8988T (cell line): ENCODE measurements at regions not wholly inside any gene's neighbourhood (a gene's known extent, or its start where the extent isn't known, plus 50 kb on each side); places are given as distances from the start of the nearest gene placed in this dataset.

Source experiments
- DNase-seq: peaks from one replicate; pipeline ENCODE4 v3.0.0; 2011

DNA sequence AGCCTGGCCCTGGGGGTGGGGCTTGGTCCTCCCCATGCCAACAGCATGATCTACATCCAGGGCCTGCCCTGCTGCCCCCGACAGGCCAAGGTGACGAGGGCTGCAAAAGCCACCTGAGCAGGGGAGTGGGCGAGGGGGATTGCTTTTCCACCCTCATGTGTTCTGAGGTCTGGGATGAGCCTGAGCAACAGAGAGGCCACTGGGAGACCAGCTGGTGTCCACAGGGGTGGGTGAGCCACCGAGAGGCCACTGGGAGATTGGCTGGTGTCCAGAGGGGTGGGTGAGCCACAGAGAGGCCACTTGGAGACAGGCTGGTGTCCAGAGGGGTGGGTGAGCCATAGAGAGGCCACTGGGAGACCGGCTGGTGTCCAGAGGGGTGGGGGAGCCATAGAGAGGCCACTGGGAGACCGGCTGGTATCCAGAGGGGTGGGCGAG lies 147.4 kb upstream of the GPC1 start:
- no peak for DNase-seq

DNA sequence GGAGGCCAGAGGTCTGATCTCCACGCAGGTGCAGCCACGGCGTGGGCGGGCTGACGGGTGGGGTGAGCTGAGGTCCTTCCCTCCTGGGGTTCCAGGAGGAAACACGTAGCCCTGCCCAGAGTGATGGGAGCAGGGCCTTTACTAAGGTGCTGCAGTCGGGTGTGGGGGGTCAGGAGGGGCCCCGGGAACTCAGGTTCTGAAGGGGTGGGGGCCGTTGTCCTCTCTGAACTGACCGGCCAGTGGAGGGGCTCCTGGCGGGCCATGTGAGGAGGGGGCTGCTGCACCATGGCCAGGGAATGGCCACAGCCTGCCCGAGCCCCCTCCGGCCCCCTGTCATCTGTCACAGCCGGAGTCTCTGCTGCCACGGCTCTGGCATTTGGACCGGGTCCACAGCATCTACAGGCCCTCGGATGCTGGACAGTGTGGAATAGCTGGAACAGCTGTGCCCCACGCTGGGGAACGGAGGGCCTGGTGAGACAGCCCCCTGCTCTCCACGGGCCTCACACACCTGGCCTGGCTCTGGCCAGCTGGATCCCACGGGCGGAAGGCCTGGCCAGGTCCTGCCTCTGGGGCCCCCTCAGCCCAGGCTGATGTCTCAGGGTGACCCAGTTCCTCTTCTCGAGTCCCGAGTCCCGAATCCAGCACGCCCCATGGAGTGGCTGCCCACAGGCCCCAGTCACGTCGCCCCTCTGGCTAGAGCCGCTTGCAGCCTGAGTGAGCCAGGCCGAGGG lies 145.6 kb upstream of the GPC1 start:
- no peak for DNase-seq

DNA sequence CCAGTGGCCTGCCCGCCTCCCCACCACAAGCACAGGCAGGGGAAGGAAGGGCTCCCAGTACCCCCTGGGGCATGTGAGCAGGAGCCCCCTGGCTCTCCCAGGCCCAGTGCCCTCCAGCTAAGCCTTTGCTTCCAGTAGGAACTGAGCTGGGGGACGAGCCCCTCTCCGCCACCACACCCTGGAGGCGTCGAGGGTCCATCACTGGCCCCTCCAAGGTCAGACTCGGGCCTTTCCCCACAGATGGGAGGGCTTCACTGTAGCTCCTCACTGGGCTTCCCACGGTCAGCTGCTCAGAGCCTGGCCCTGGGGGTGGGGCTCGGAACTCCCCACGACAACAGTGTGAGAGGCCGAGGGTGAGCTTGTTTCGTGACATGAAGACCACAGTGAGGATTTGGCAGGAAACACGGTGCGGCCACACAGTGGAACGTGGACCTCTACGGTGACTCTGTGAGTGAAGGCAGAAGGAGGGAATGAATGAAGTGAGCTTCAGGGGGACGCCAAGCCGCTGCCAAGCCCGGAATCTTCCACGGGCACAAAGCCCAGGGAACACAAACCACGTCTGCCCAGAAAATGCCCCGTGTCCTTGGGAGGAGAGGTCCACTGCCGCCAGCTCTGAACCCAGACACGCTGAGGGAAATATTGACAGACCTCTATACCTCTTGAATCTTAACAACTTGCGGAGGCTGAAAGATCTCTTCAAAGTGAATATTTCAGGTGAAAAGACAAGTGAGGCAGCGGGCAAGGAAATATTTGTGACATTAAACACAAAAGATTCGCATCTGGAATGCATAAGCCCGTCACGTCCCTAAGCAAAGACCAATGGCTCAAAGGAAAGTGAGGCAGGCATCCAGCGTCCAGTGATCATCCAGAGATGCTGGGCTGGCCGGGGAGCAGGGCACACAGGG lies 144.8 kb upstream of the GPC1 start:
- no peak for DNase-seq

GRCh38 chr2:240291337-240292034 lies 144.0 kb upstream of the GPC1 start:
- no peak for DNase-seq

DNA sequence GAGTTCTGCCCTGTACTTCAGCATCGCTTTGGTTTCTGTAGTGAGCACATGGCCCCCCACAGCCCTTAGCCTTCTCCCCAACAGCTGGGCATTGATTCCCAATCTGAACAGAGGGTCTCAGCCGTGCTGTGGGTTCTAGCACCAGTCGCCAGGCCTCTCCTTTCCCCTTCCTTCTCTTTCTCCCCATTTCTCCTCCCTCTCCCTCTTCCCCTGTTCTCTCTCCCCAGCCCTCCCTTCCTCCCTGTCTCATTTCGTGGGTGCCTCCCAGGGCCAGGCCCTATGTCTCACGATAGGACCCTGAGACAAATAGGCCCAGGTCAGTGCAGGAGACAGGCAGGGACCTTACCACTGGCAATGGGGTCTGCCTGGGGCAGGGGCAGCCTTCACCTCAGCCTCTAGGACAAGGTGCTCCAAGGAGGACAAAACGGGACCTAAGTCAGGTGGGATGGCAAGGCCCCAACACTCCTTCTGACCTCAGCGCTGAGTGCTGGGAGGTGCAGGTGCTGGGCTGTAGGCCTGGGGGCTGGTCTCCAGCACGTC lies 143.4 kb upstream of the GPC1 start:
- DNase-seq = no peak

- no peak for DNase-seq
Observed at GRCh38 chr2:240292619-240293525, 142.6 kb upstream of the GPC1 start.

GRCh38 chr2:240293557-240294461 lies 141.7 kb upstream of the GPC1 start:
- DNase-seq = no peak

DNA sequence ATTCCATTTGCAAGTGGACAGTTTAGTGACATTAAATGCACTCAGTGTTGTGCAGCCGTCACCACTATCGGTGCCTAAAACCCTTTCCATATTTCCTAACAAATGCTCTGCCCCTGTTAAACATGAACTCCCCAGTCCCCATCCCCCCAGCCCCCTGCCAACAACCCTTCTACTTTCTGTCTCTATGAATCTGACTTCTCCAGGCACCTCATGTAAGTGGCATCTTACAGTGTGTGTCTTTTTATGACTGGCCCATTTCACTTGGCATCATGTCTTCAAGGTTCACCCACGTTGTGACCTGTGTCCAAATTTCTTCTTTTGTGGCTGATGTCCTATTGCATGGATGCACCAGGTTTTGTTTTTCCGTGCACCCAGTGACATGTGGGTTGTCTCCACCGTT lies 140.9 kb upstream of the GPC1 start:
- DNase-seq = no peak

- no peak for DNase-seq
Observed at GRCh38 chr2:240295256-240296103, 140.0 kb upstream of the GPC1 start.

DNA sequence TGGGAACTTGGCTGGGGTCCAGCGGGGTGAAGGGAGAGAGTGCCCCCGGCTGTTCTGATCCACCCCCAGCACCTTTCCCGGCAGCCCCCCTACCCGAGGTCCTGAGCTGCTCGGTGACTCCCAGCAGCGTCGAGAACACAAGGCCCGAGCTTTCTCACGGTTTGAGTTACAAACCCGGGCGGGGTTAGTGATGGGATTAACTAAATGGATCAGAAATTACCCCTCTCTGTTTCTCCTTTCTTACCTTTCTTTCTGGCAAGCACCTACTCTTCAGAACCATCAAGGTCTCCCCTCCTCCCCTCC lies 139.4 kb upstream of the GPC1 start:
- no peak for DNase-seq

DNA sequence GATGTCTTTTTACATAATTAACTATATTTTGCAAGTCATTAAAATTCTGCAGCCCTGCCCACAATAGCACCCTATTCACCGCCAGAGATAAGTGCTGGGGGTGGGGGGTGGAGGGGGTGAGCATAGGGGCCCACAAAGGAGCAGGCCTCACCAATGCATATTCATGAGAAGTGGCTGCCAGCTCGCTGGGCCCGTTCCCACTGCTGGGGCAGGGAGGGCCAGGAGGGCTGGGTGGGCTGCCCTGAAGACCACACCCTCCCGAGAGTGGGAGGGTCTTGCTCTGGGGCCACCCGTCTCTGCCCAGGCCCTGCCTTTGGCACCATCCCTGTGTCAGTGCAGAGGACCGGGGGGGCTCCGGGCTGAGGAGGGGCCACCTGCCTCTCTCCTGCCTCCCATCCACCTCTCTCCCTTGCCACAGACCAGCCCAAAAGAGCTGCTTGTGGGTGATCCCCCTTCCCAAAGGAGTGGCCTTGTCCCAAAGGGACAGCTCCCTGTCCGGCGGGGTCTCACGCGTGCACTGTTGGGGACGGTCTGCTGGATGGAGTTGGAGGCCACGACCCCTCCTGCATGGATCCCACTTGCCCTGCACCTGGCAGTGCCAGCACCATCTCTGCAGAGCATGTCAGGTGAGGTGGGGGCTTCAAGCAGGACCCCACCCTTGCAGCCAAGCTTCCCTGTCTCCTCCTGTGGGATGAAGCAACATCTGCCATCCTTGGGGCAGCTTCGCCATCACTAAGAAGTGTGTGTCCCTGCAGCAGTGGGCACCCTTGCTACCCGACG lies 138.8 kb upstream of the GPC1 start:
- DNase-seq = no peak

DNA sequence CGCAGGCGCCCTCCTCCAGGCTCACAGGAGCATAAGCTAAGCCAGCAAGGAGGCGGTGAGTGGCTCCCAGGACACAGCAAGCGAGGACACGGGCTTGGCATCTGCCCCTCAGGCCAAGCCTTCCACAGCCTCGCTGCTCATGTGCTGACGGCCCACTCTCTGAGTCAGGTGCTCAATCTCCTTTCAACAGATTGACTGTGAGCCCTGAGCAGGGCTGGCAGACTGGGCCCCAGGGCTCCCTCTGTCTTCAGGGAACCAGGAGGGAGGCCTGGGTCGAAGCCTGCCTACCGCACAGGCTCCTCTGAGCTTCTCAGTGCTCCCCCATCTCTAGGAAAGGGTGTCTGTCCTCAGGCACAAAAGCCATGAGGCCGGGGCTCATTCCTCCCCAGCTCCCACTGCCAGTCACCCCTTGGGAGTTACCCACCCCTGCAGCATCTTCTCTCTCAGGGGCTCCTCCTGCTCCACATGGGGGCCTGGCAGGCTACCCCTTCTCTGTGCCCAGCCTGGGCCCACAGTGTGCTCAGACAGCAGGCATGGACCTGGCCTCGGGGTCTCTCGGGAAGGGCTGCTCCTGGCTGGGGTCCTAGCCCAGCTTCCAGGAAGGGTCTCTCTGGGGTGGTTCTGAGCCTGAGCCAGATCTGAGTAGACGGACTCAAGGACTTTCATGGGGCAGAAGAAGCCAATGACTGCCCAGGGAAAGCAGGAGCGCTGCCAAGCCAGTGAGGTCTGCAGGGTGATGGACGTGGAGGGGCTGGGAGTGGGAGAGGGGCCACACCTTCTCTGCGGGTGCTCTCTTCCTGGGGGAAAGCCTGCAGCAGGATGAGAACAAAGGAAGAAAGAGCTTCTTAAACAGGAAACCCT lies 138.0 kb upstream of the GPC1 start:
- DNase-seq = no peak

GRCh38 chr2:240298117-240298790 lies 137.2 kb upstream of the GPC1 start:
- no peak for DNase-seq

- peak; percentile 63 for DNase-seq
Observed at GRCh38 chr2:240298803-240299709, 136.4 kb upstream of the GPC1 start.

DNA sequence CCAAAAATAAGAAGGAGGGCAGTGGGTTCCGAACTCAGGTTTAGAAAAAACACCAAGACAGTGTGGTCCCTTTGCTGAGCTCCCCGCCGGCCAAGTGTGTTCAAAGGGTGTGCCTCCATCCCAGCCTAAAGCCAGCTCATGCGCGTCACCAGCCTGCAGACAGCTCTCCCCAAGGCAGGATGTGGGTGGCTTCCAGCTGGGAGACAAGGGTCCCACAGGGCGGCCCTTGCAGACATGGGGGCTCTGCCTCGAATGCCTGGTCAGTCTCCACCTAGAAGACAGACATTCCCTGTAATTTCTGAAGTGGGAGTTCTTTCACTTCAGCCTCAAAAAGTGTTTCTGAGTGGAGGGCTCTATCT lies 135.8 kb upstream of the GPC1 start:
- DNase-seq = no peak

DNA sequence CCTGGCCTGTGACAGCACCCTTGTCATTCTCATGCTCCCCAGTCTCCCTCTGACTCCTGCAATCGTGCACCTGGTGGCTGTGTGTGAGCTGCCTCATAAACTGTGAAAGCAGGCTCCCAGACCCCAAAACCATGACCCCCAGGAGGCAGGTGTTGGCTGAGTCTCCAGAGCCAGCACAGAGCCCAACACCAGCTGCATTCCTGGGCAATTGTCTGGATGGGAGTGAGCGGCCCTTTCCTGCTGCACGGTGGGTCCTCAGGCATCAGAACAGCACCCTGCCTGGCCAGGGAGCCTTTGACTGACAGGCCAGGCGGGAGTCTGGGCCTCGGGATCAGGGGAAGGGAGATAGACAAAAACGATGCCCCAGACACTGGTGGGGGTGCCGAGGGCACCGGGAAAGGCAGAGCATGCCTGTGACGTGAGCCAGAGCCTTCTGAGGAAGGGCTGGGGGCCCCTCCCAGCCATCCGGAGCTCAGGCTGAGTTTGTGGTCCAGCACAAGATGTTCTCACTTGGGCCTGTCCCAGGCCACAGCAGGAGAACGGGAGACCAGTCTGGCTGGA lies 135.1 kb upstream of the GPC1 start:
- no peak for DNase-seq

DNA sequence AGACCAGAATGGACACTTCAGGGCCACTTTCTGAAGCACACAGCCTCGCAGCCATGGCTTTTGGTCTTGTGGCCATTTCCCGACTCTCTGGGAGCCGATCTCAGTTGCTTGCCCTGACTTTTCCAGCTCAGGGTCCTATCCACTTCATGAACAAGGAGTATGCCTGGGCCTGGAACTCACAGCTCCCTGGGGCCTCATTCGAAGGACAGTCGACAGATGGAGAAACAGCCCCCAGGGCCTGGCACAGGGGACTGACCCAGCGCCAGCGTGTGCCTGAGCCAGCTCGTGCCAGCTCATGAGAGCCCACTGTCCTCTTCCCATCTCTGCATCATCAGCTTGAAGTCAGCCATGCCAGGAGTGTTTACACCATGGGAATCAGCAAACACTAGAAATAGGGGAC lies 134.6 kb upstream of the GPC1 start:
- DNase-seq = no peak
